Left lung (tissue), 4 donors: ENCODE measurements at regions not wholly inside any gene's neighbourhood (a gene's known extent, or its start where the extent isn't known, plus 50 kb on each side); places are given as distances from the start of the nearest gene placed in this dataset.

ENCODE experiments used
- ATAC-seq: fragments of 200-7000 bp; cut with Tn5 transposase; one replicate; pipeline ENCODE4 v1.9.1; 2020; ENCODE audit warnings: moderate library complexity
- DNase-seq, 4 donors: peaks; one replicate each; pipeline ENCODE4 v3.0.0-alpha.2; 2013 to 2020
- H3K27ac ChIP-seq, 2 donors: fragments of 200-600 bp; sonication (generic) in 1 of 2; one replicate each; pipeline versions ENCODE4 v1.5.0 to v1.8.0; 2020 to 2021
- H3K27me3 ChIP-seq, 2 donors: fragments of 200-600 bp; sonication (generic) in 1 of 2; one replicate each; pipeline versions ENCODE4 v1.5.0 to v1.8.0; 2020 to 2021
- H3K36me3 ChIP-seq, 2 donors: fragments of 200-600 bp; sonication (generic) in 1 of 2; one replicate each; pipeline versions ENCODE4 v1.5.0 to v1.8.0; 2020 to 2021
- H3K4me1 ChIP-seq, 2 donors: fragments of 200-600 bp; one replicate each; pipeline ENCODE4 v1.8.0; 2021
- H3K4me3 ChIP-seq, 2 donors: fragments of 200-600 bp; sonication (generic) in 1 of 2; one replicate each; pipeline versions ENCODE4 v1.5.0 to v1.8.0; 2020 to 2021; ENCODE audit warnings: mild to moderate bottlenecking in 1 of 2
- H3K9me3 ChIP-seq, 2 donors: fragments of 200-600 bp; sonication (generic) in 1 of 2; one replicate each; pipeline versions ENCODE4 v1.5.0 to v1.8.0; 2020 to 2021
- intact Hi-C, 2 donors: fragments of 100-400 bp; cut with DNase I; formaldehyde crosslinking; loops; one replicate each; pipeline versions ENCODE4 v1.11.2 to v1.14.2; 2022
- TF ChIP-seq, protein P1 (sequence below), 2 donors: fragments of 200-600 bp; sonication (generic) in 1 of 2; IDR thresholded peaks; one replicate each; pipeline versions ENCODE4 v1.5.0 to v1.8.0; 2021; ENCODE audit warnings: antibody characterized with exemption in 2 of 2
- donor health status: DM: no; HTN: yes; CAD: no.
- donor health status: DM: no; HTN: no; CAD: no.

DNA sequence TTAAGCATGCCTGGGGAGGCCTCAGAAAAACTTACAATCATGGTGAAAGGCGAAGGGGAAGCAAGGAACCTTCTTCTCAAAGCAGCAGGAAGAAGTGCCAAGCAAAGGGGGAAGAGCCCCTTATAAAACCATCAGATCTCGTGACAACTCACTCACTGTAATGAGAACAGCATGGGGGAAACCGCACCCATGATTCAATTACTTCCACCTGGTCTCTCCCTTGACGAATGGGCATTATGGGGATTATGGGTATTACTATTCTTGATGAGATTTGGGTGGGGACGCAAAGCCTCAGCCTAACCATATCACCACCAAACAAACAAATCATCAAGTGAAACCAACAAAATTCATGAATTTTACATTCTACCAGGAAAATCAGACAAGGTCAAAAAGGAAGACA lies 76.7 kb upstream of the TAB3 start:
- no peak for ATAC-seq
- TF ChIP-seq, protein P1, sequence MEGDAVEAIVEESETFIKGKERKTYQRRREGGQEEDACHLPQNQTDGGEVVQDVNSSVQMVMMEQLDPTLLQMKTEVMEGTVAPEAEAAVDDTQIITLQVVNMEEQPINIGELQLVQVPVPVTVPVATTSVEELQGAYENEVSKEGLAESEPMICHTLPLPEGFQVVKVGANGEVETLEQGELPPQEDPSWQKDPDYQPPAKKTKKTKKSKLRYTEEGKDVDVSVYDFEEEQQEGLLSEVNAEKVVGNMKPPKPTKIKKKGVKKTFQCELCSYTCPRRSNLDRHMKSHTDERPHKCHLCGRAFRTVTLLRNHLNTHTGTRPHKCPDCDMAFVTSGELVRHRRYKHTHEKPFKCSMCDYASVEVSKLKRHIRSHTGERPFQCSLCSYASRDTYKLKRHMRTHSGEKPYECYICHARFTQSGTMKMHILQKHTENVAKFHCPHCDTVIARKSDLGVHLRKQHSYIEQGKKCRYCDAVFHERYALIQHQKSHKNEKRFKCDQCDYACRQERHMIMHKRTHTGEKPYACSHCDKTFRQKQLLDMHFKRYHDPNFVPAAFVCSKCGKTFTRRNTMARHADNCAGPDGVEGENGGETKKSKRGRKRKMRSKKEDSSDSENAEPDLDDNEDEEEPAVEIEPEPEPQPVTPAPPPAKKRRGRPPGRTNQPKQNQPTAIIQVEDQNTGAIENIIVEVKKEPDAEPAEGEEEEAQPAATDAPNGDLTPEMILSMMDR (IDR thresholded peaks at IDR 0.05): no peak
- intact Hi-C loops: no loop called here

DNA sequence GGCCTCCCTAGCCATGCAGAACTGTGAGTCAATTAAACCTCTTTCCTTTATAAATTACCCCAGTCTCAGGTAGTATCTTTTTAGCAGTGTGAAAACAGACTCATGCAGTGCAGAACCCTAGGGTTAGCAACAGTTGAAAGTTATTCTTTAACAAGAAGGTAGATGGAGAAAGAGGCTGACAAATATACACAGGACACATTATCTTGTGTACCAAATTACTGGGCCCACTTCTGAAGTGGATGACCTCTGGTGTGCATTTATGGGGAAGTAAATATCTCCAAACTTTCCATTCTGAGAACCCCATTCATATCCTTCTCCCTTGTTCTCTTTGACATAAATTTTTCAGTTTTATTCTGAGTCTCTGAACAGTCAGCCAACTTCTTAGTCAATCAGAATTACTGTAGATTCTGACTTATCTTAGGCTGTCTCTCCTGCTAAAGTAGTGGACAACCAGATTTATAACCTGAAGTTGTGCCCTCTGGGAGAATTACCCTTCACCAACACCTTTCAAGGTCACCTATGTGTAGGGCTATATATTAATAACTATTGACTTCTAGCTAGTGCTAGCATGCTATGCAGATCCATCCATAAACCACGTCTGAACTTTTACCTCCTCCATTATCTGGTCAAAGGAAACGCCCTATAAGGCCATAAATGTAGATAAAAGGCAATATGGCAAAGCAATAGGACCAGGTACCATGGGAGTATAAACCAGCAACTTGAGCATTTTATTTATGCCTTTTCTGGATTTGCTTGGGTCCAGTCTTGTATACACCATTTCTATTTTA lies 72.5 kb upstream of the TAB3 start:
- TF ChIP-seq, protein P1 (IDR thresholded peaks at IDR 0.05): no peak
- Histone ChIP-seq H3K36me3 (no peaks in the 10 kb centered on the region), H3K9me3 (no peaks in the 10 kb centered on the region), H3K4me3 (no peak overlapping the region), H3K4me1 (no peaks in the 10 kb centered on the region), H3K27me3 (no peaks in the 10 kb centered on the region), H3K27ac (no peak overlapping the region)
- intact Hi-C loops: no loop called here
- DNase-seq: no peak
- ATAC-seq: no peak

More for the DNA sequence above, 76.7 kb upstream of the TAB3 start:
- no peaks in the 10 kb centered on the region for H3K27me3 ChIP-seq
- no peak overlapping the region for H3K4me3 ChIP-seq
- H3K36me3 ChIP-seq: no peaks in the 10 kb centered on the region
- no peaks in the 10 kb centered on the region for H3K9me3 ChIP-seq
- H3K27ac ChIP-seq: no peak overlapping the region
- H3K4me1 ChIP-seq: no peaks in the 10 kb centered on the region
- no peak for DNase-seq

DNA sequence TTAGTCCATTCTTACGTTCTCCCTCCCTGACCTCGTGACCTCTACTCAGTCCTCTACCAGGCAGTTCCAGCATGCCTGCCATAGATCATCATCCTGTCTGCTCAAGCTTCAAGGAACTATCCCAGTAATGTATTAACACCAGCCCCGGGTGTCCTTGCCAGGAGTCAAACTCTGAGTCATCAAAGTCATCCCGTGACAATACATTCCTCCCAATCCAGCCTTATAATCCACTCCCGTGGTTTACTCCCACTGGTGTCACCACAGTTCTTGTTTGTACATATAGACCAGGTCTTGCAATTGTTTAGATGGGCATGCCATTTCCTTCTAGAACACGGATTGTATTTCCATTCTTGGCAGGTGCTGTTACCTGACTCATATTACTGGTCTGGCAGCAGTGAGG lies 68.7 kb upstream of the TAB3 start:
- ATAC-seq (no peak), DNase-seq (no peak)
- Histone ChIP-seq H3K27me3 (no peaks in the 10 kb centered on the region), H3K36me3 (no peaks in the 10 kb centered on the region), H3K4me3 (no peak overlapping the region), H3K9me3 (no peaks in the 10 kb centered on the region), H3K4me1 (no peaks in the 10 kb centered on the region), H3K27ac (no peak overlapping the region)
- intact Hi-C loops: no loop called here
- TF ChIP-seq, protein P1 (IDR thresholded peaks at IDR 0.05): no peak

DNA sequence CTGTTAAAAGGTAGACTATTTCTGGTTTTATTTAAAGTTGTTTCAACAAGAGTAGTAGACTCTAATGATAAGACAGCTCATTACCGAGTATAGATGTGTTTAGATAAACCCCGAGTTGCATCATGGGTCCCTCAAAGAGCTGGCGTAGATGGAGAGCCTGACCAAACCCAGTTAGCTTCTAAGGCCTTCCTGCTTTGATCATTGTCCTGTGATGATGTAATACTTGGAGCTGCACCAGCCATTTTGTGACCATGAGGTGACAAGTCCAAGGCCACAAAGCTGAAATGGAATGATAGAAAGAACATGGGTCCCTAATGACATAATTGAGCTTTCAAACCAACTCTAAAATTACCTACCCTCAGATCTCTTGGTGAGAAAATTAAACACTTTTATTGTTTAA lies 66.6 kb upstream of the TAB3 start:
- Histone ChIP-seq H3K9me3 (no peaks in the 10 kb centered on the region), H3K27me3 (no peaks in the 10 kb centered on the region), H3K27ac (no peak overlapping the region), H3K36me3 (no peaks in the 10 kb centered on the region), H3K4me3 (no peak overlapping the region), H3K4me1 (no peaks in the 10 kb centered on the region)
- ATAC-seq (no peak), DNase-seq (no peak)
- intact Hi-C loops: no loop called here
- TF ChIP-seq, protein P1 (IDR thresholded peaks at IDR 0.05): no peak

DNA sequence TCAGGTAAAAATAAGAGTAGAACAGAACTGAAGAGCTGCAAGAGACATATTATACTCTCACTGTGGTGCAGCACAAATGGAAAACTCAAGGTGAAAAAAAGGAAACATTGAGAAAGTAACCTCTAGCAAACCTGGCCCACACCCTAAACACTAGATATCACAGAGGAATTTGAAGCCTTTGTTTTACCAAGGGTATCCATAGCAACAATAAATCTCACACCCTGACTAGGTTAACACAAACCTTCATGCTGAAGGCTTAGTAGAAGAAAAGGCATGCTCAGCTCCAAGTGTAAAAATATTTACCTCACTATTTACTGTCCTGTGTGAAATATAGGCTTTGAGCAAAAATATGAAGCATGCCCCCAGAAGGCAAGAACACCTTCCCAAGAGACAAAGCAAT lies 61.9 kb upstream of the TAB3 start:
- H3K27ac ChIP-seq: no peak overlapping the region
- ATAC-seq (peak; percentile 44), DNase-seq (no peak)
- no peaks in the 10 kb centered on the region for H3K4me1 ChIP-seq
- intact Hi-C loops: no loop called here
- H3K4me3 ChIP-seq: no peak overlapping the region
- TF ChIP-seq, protein P1 (IDR thresholded peaks at IDR 0.05): no peak
- H3K36me3 ChIP-seq: no peaks in the 10 kb centered on the region
- no peaks in the 10 kb centered on the region for H3K27me3 ChIP-seq
- H3K9me3 ChIP-seq: no peaks in the 10 kb centered on the region
